OCI-LY1 (cell line): ENCODE measurements at regions not wholly inside any gene's neighbourhood (a gene's known extent, or its start where the extent isn't known, plus 50 kb on each side); places are given as distances from the start of the nearest gene placed in this dataset.

ENCODE experiments used
- EZH2 ChIP-seq: fragments of 200-600 bp; sonication (generic), shearing (Covaris generic); IDR thresholded peaks from 2 replicates; pipeline ENCODE4 v1.8.0; 2017; ENCODE audit warnings: borderline replicate concordance, mixed run types, mild to moderate bottlenecking, antibody characterized with exemption, low read length, moderate library complexity, mixed read lengths
- TF ChIP-seq, protein P1 (sequence below): fragments of 200-600 bp; sonication (generic), shearing (Covaris generic); IDR thresholded peaks from 2 replicates; pipeline ENCODE4 v1.5.1; 2017; ENCODE audit warnings: mild to moderate bottlenecking, antibody characterized with exemption, low read length, moderate library complexity, mixed read lengths

DNA sequence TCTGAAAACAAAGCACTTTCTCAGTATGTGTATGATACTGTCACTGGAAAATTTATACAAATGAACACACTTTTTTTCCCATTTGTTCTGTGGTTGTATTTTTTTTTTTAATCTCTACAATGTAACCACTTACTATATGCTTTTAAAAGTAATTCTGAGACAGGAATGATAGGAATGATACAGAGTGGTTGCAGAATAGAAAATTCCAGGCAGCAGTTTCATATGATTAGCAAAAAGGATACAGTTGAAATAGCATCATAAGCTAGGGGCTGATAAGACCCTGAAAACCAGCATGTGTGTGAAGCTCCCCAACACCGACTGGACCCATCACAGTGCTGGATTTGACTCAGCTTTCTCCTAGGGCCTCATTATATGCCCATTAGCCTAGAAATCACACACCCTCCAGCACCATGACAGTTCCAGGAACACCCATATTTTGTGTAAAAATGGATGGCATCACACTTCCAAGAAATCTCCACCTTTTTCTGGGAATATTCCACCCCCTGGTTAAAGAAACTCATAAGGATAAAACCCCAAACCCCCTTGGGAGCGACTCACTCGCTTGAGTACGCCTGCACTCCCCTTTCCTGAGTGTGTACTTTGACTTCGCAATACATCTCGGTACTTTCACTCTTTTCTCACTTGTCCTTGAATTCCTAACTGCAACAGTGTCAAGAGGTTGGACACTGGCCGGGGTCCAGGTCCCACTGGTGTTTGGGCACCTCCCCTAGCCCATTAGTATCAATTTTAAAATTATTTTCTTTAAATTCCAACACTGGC is 77.4 kb upstream of the AGA start:
- TF ChIP-seq, protein P1, sequence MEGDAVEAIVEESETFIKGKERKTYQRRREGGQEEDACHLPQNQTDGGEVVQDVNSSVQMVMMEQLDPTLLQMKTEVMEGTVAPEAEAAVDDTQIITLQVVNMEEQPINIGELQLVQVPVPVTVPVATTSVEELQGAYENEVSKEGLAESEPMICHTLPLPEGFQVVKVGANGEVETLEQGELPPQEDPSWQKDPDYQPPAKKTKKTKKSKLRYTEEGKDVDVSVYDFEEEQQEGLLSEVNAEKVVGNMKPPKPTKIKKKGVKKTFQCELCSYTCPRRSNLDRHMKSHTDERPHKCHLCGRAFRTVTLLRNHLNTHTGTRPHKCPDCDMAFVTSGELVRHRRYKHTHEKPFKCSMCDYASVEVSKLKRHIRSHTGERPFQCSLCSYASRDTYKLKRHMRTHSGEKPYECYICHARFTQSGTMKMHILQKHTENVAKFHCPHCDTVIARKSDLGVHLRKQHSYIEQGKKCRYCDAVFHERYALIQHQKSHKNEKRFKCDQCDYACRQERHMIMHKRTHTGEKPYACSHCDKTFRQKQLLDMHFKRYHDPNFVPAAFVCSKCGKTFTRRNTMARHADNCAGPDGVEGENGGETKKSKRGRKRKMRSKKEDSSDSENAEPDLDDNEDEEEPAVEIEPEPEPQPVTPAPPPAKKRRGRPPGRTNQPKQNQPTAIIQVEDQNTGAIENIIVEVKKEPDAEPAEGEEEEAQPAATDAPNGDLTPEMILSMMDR = no peak
- no peak for TF ChIP-seq EZH2
